Smooth muscle cell (in vitro differentiated cells): ENCODE measurements at regions not wholly inside any gene's neighbourhood (a gene's known extent, or its start where the extent isn't known, plus 50 kb on each side); places are given as distances from the start of the nearest gene placed in this dataset.

Source experiments
- DNase-seq: peaks from one replicate; lab custom pipeline; 2025; ENCODE audit not compliant: unreplicated experiment; lab: John Stamatoyannopoulos, UW
- H2AFZ ChIP-seq: fragments of 200-600 bp; sonication (generic); 2 replicates; pipeline ENCODE4 v1.6.0; 2016; ENCODE audit warnings: antibody characterized with exemption, low read depth, mild to moderate bottlenecking
- H3F3A ChIP-seq: fragments of 200-600 bp; sonication (generic); 2 replicates; pipeline ENCODE4 v1.6.0; 2017; ENCODE audit warnings: antibody characterized with exemption, low read depth
- H3K27ac ChIP-seq: fragments of 200-600 bp; sonication (generic); 2 replicates; pipeline ENCODE4 v1.5.1; 2016; ENCODE audit warnings: low read depth, mild to moderate bottlenecking
- H3K27me3 ChIP-seq: fragments of 200-600 bp; sonication (generic); 2 replicates; pipeline ENCODE4 v1.6.1; 2016; ENCODE audit warnings: low read depth, mild to moderate bottlenecking
- H3K36me3 ChIP-seq: fragments of 200-600 bp; sonication (generic); 2 replicates; pipeline ENCODE4 v1.5.1; 2016; ENCODE audit warnings: low read depth
- H3K4me1 ChIP-seq: fragments of 200-600 bp; sonication (generic); 2 replicates; pipeline ENCODE4 v1.5.1; 2016; ENCODE audit warnings: low read depth
- H3K4me2 ChIP-seq: fragments of 200-600 bp; sonication (generic); 2 replicates; pipeline ENCODE4 v1.6.0; 2016; ENCODE audit warnings: mild to moderate bottlenecking
- H3K4me3 ChIP-seq: fragments of 200-600 bp; sonication (generic); 2 replicates; pipeline ENCODE4 v1.5.1; 2016; ENCODE audit warnings: mild to moderate bottlenecking
- H3K79me2 ChIP-seq: fragments of 200-600 bp; sonication (generic); 2 replicates; pipeline ENCODE4 v1.6.0; 2016; ENCODE audit warnings: low read depth, mild to moderate bottlenecking
- H3K9ac ChIP-seq: fragments of 200-600 bp; sonication (generic); 2 replicates; pipeline ENCODE4 v1.6.0; 2016; ENCODE audit warnings: low read depth
- H3K9me3 ChIP-seq: fragments of 200-600 bp; sonication (generic); replicated peaks from 2 replicates; pipeline ENCODE4 v1.5.1; 2016; ENCODE audit warnings: low read depth
- H4K20me1 ChIP-seq: fragments of 200-600 bp; sonication (generic); 2 replicates; pipeline ENCODE4 v1.6.0; 2016; ENCODE audit warnings: low read depth
- CTCF ChIP-seq: fragments of 200-600 bp; sonication (generic); IDR thresholded peaks from 2 replicates; pipeline ENCODE4 v1.5.1; 2017; ENCODE audit warnings: borderline replicate concordance, mild to moderate bottlenecking, antibody characterized with exemption; ENCODE audit not compliant: insufficient read depth, poor library complexity, severe bottlenecking
- WGBS: methylation state at CpG from one replicate; pipeline ENCODE4 v1.1.7; 2016; ENCODE audit warnings: low lambda C conversion rate; 5-methylcytosine and 5-hydroxymethylcytosine counted together

- H2AFZ ChIP-seq, result no peak overlapping the region
- no peaks in the 10 kb centered on the region for H4K20me1 ChIP-seq
- no peak for DNase-seq
- H3K36me3 ChIP-seq, result no peaks in the 10 kb centered on the region
- no peaks in the 10 kb centered on the region for H3K79me2 ChIP-seq
- no peaks in the 10 kb centered on the region for H3K9me3 ChIP-seq
- TF ChIP-seq CTCF, result no peak
- H3K27ac ChIP-seq, result no peak overlapping the region
- H3K9ac ChIP-seq, result no peak overlapping the region
- H3K4me2 ChIP-seq, result no peak overlapping the region
- no peak overlapping the region for H3K4me3 ChIP-seq
- 80% methylated on average over 2 of the region's 2 CpGs for WGBS
- no peaks in the 10 kb centered on the region for H3F3A ChIP-seq
- peaks cover 13% of the 10 kb centered on the region for H3K4me1 ChIP-seq
- H3K27me3 ChIP-seq, result no peaks in the 10 kb centered on the region
Observed at GRCh38 chr2:53181759-53182158, 585.8 kb upstream of the CHAC2 start.

GRCh38 chr2:53177327-53177726 is 590.3 kb upstream of the CHAC2 start:
- Histone ChIP-seq H2AFZ (no peak overlapping the region), H3F3A (no peaks in the 10 kb centered on the region), H3K4me1 (no peaks in the 10 kb centered on the region), H3K79me2 (no peaks in the 10 kb centered on the region), H3K9me3 (no peaks in the 10 kb centered on the region), H4K20me1 (no peaks in the 10 kb centered on the region), H3K9ac (no peak overlapping the region), H3K4me3 (no peak overlapping the region), H3K4me2 (no peak overlapping the region), H3K36me3 (no peaks in the 10 kb centered on the region), H3K27me3 (no peaks in the 10 kb centered on the region), H3K27ac (no peak overlapping the region)
- TF ChIP-seq CTCF, result no peak
- 85% methylated on average over 1 of the region's 1 CpG for WGBS
- DNase-seq, result no peak

- WGBS, result 85% methylated on average over 1 of the region's 1 CpG
- no peaks in the 10 kb centered on the region for H4K20me1 ChIP-seq
- no peak for TF ChIP-seq CTCF
Observed at GRCh38 chr2:53174539-53174938, 593.1 kb upstream of the CHAC2 start.

GRCh38 chr2:53173698-53174455 is 593.7 kb upstream of the CHAC2 start:
- WGBS, result 90% methylated on average over 7 of the region's 7 CpGs
- H3K27ac ChIP-seq, result no peak overlapping the region
- no peak for TF ChIP-seq CTCF

More at GRCh38 chr2:53174539-53174938, 593.1 kb upstream of the CHAC2 start:
- H2AFZ ChIP-seq, result no peak overlapping the region
- H3K4me3 ChIP-seq, result no peak overlapping the region
- no peaks in the 10 kb centered on the region for H3F3A ChIP-seq
- H3K4me2 ChIP-seq, result no peak overlapping the region
- no peaks in the 10 kb centered on the region for H3K36me3 ChIP-seq
- no peak overlapping the region for H3K27ac ChIP-seq
- H3K79me2 ChIP-seq, result no peaks in the 10 kb centered on the region
- no peak for DNase-seq
- H3K27me3 ChIP-seq, result no peaks in the 10 kb centered on the region
- H3K9me3 ChIP-seq, result no peaks in the 10 kb centered on the region
- no peaks in the 10 kb centered on the region for H3K4me1 ChIP-seq
- no peak overlapping the region for H3K9ac ChIP-seq

More at GRCh38 chr2:53173698-53174455, 593.7 kb upstream of the CHAC2 start:
- Histone ChIP-seq H4K20me1 (no peaks in the 10 kb centered on the region), H3K4me3 (no peak overlapping the region), H3K36me3 (no peaks in the 10 kb centered on the region), H3F3A (no peaks in the 10 kb centered on the region), H3K27me3 (no peaks in the 10 kb centered on the region), H2AFZ (no peak overlapping the region), H3K79me2 (no peaks in the 10 kb centered on the region), H3K4me1 (no peaks in the 10 kb centered on the region), H3K9me3 (no peaks in the 10 kb centered on the region), H3K4me2 (no peak overlapping the region), H3K9ac (no peak overlapping the region)
- DNase-seq, result no peak
